HepG2 (cell line): ENCODE measurements at regions not wholly inside any gene's neighbourhood (a gene's known extent, or its start where the extent isn't known, plus 50 kb on each side); places are given as distances from the start of the nearest gene placed in this dataset.

ENCODE experiments used
- ATAC-seq: fragments of 200-7000 bp; cut with Tn5 transposase; 3 replicates; pipeline ENCODE4 v1.9.1; 2020; ENCODE audit warnings: mild to moderate bottlenecking, moderate library complexity
- BruUV-seq: library from RNA; stranded (reverse); fragments of 400-500 nt; replicated peaks from 2 replicates; lab custom pipeline; 2021; lab: Mats Ljungman, UMichigan
- CTCF ChIA-PET: fragments of 300-600 bp; formaldehyde crosslinking; extraction: SDS; loops from one replicate; lab custom pipeline; 2021; ENCODE audit warnings: low total read pairs, inconsistent platforms, low intra/inter-chr PET ratio; lab: Yijun Ruan, JAX
- POLR2A ChIA-PET: fragments of 350-600 bp; sonication (Branson Sonifier 250); formaldehyde crosslinking; loops from one replicate; lab custom pipeline; 2020; ENCODE audit warnings: antibody characterized with exemption, inconsistent platforms; lab: Yijun Ruan, JAX
- DNase-seq: peaks from one replicate; pipeline ENCODE4 v3.0.0-alpha.2; 2015; ENCODE audit warnings: low spot score
- FAIRE-seq: peaks from 3 replicates; lab custom pipeline; 2011; peaks lifted over from hg19 to GRCh38; lab: Jason Lieb, UNC
- H2AFZ ChIP-seq: one replicate; pipeline ENCODE4 v1.6.1; 2011; ENCODE audit warnings: low read length, inconsistent platforms
- H3K27ac ChIP-seq: fragments of 300-600 bp; 3 replicates; pipeline ENCODE4 v1.8.0; 2011; ENCODE audit warnings: mixed run types, mild to moderate bottlenecking, mixed read lengths, low read length, inconsistent platforms; ENCODE audit not compliant: insufficient read depth; ENCODE audit errors: extremely low read length
- H3K27me3 ChIP-seq, 2 experiments: fragments of 200-600 bp in 1 of 2; 2 replicates in 1 of 2; 3 replicates in 1 of 2; pipeline versions ENCODE4 v1.6.0 to v1.8.0; 2011; ENCODE audit warnings: low read length in 2 of 2, mild to moderate bottlenecking in 2 of 2, moderate library complexity in 2 of 2, inconsistent platforms in 1 of 2; ENCODE audit not compliant: insufficient read depth in 2 of 2, control insufficient read depth in 1 of 2
- H3K36me3 ChIP-seq, 2 experiments: fragments of 200-600 bp in 1 of 2; replicated peaks in 1 of 2; 2 replicates in 1 of 2; 3 replicates in 1 of 2; pipeline versions ENCODE4 v1.5.1 to v1.8.0; 2011; ENCODE audit warnings: low read length in 2 of 2, inconsistent platforms in 1 of 2; ENCODE audit not compliant: insufficient read depth in 2 of 2, control insufficient read depth in 1 of 2
- H3K4me1 ChIP-seq: 2 replicates; pipeline ENCODE4 v1.5.1; 2012; ENCODE audit warnings: low read length, inconsistent platforms; ENCODE audit not compliant: insufficient read depth
- H3K4me2 ChIP-seq: 2 replicates; pipeline ENCODE4 v1.6.0; 2011; ENCODE audit warnings: low read depth, low read length, inconsistent platforms
- H3K4me3 ChIP-seq, 3 experiments: fragments of 200-600 bp in 1 of 3; sonication (generic), shearing (Covaris generic) in 1 of 3; replicated peaks in 1 of 3; 2 replicates each; pipeline ENCODE4 v1.5.1; 2011 to 2016; ENCODE audit warnings: low read length in 3 of 3, inconsistent platforms in 2 of 3, low read depth in 2 of 3, mild to moderate bottlenecking in 2 of 3, control low read depth in 1 of 3, mixed read lengths in 1 of 3; ENCODE audit not compliant: insufficient read depth in 1 of 3
- H3K79me2 ChIP-seq: one replicate; pipeline ENCODE4 v1.6.1; 2011; ENCODE audit warnings: low read length, inconsistent platforms; ENCODE audit not compliant: insufficient read depth
- H3K9ac ChIP-seq: 2 replicates; pipeline ENCODE4 v1.6.0; 2011; ENCODE audit warnings: mild to moderate bottlenecking, low read depth, low read length, inconsistent platforms; ENCODE audit not compliant: insufficient read depth
- H3K9me3 ChIP-seq: 2 replicates; pipeline ENCODE4 v1.5.1; 2012; ENCODE audit warnings: mild to moderate bottlenecking, low read length
- H4K20me1 ChIP-seq: 2 replicates; pipeline ENCODE4 v1.6.0; 2011; ENCODE audit warnings: inconsistent platforms, mild to moderate bottlenecking, low read length, moderate library complexity; ENCODE audit not compliant: insufficient read depth
- ATF7 ChIP-seq, 2 experiments: fragments of 450-650 bp in 1 of 2; sonication (generic) in 1 of 2; formaldehyde crosslinking in 1 of 2; IDR thresholded peaks; 2 replicates each; pipeline versions ENCODE4 v1.4.0 to v1.6.1; 2016 to 2020; ENCODE audit warnings: antibody characterized with exemption in 1 of 2, mild to moderate bottlenecking in 1 of 2, missing genetic modification reagents in 1 of 2
- KLF11 ChIP-seq: IDR thresholded peaks from 2 replicates; pipeline ENCODE4 v1.6.1; 2016; ENCODE audit warnings: missing compliant biosample characterization
- MAFK ChIP-seq, 2 experiments: IDR thresholded peaks in 1 of 2; conservative IDR thresholded peaks in 1 of 2; 2 replicates each; pipeline ENCODE4 v1.6.1; 2011; ENCODE audit warnings: improper control_type of control experiment in 2 of 2, low read length in 2 of 2
- MAZ ChIP-seq, 2 experiments: sonication (generic) in 1 of 2; formaldehyde crosslinking in 1 of 2; IDR thresholded peaks; 2 replicates each; pipeline versions ENCODE4 v1.5.0 to v1.6.1; 2012 to 2020; ENCODE audit warnings: low read depth in 2 of 2, mild to moderate bottlenecking in 2 of 2, borderline replicate concordance in 1 of 2, improper control_type of control experiment in 1 of 2, low read length in 1 of 2, missing genetic modification reagents in 1 of 2, moderate library complexity in 1 of 2
- NFKB2 ChIP-seq: sonication (generic); formaldehyde crosslinking; IDR thresholded peaks from 2 replicates; pipeline ENCODE4 v1.4.0; 2020; ENCODE audit warnings: missing genetic modification reagents, borderline replicate concordance
- PREB ChIP-seq: sonication (generic); formaldehyde crosslinking; IDR thresholded peaks from 2 replicates; pipeline ENCODE4 v1.4.0; 2020; ENCODE audit warnings: missing genetic modification reagents
- RFX5 ChIP-seq: IDR thresholded peaks from 2 replicates; pipeline ENCODE4 v1.6.1; 2011; ENCODE audit warnings: low read depth, low read length, improper control_type of control experiment
- SATB2 ChIP-seq: sonication (generic); formaldehyde crosslinking; IDR thresholded peaks from 2 replicates; pipeline ENCODE4 v1.5.0; 2020; ENCODE audit warnings: missing genetic modification reagents
- TAF1 ChIP-seq: sonication (generic); formaldehyde crosslinking; IDR thresholded peaks from 2 replicates; pipeline ENCODE4 v1.4.0; 2020; ENCODE audit warnings: missing genetic modification reagents
- TRAFD1 ChIP-seq: sonication (generic); formaldehyde crosslinking; IDR thresholded peaks from 2 replicates; pipeline ENCODE4 v1.5.1; 2020; ENCODE audit warnings: missing genetic modification reagents, mild to moderate bottlenecking, borderline replicate concordance
- YY1 ChIP-seq: IDR thresholded peaks from 2 replicates; pipeline ENCODE4 v1.6.1; 2011; ENCODE audit warnings: low read length, low read depth, moderate library complexity, mild to moderate bottlenecking; ENCODE audit not compliant: insufficient read depth, insufficient replicate concordance
- ZBTB7A ChIP-seq: sonication (generic); formaldehyde crosslinking; IDR thresholded peaks from 2 replicates; pipeline ENCODE4 v1.8.0; 2022; ENCODE audit warnings: mild to moderate bottlenecking, missing genetic modification reagents
- ZNF18 ChIP-seq: sonication (generic); formaldehyde crosslinking; IDR thresholded peaks from 2 replicates; pipeline ENCODE4 v1.8.0; 2022; ENCODE audit warnings: mild to moderate bottlenecking, missing genetic modification reagents; ENCODE audit not compliant: insufficient replicate concordance
- ZNF577 ChIP-seq: sonication (generic); formaldehyde crosslinking; IDR thresholded peaks from 2 replicates; pipeline ENCODE4 v1.4.0; 2020; ENCODE audit warnings: mild to moderate bottlenecking, low read depth, missing genetic modification reagents, borderline replicate concordance
- ZNF614 ChIP-seq: IDR thresholded peaks from 2 replicates; pipeline ENCODE4 v1.6.1; 2018; ENCODE audit warnings: missing biosample characterization, missing genetic modification reagents, inconsistent platforms, borderline replicate concordance
- ZNF7 ChIP-seq: IDR thresholded peaks from 2 replicates; pipeline ENCODE4 v1.6.1; 2016; ENCODE audit warnings: missing biosample characterization, missing genetic modification reagents
- ZNF781 ChIP-seq: sonication (generic); formaldehyde crosslinking; IDR thresholded peaks from 2 replicates; pipeline ENCODE4 v1.5.1; 2020; ENCODE audit warnings: borderline replicate concordance, mild to moderate bottlenecking, missing genetic modification reagents; ENCODE audit errors: not compliant biosample characterization
- ZNF83 ChIP-seq: sonication (generic); formaldehyde crosslinking; IDR thresholded peaks from 2 replicates; pipeline ENCODE4 v1.4.0; 2020; ENCODE audit warnings: missing genetic modification reagents, mild to moderate bottlenecking, borderline replicate concordance
- ZSCAN20 ChIP-seq: sonication (generic); formaldehyde crosslinking; IDR thresholded peaks from 2 replicates; pipeline ENCODE4 v1.4.0; 2020; ENCODE audit warnings: missing genetic modification reagents, mild to moderate bottlenecking, borderline replicate concordance
- WGBS: methylation state at CpG from one replicate; pipeline ENCODE4 v1.1.6; 2017; ENCODE audit warnings: low lambda C conversion rate; 5-methylcytosine and 5-hydroxymethylcytosine counted together
- in situ Hi-C: cut with HindIII; loops from 2 replicates; pipeline ENCODE4 v1.10.0; 2017; ENCODE audit warnings: low pct_unique_long_range_greater_than_20kb; ENCODE audit not compliant: extremely low pct_ligation_motif_present
- intact Hi-C: fragments of 100-400 bp; cut with micrococcal nuclease; formaldehyde crosslinking; loops from one replicate; pipeline ENCODE4 v1.10.0; 2022; ENCODE audit not compliant: unreplicated experiment
- TF ChIP-seq, protein P1 (sequence below): sonication (generic); formaldehyde crosslinking; IDR thresholded peaks from 2 replicates; pipeline ENCODE4 v1.4.0; 2020; ENCODE audit warnings: missing genetic modification reagents

GRCh38 chr2:146417942-146418341 is 1426.9 kb upstream of the ACVR2A start:
- Histone ChIP-seq H3K9ac (no peak overlapping the region), H3K27ac (no peak overlapping the region), H3K4me3 (no peak overlapping the region), H3K9me3 (no peaks in the 10 kb centered on the region), H3K79me2 (no peaks in the 10 kb centered on the region), H3K4me1 (no peaks in the 10 kb centered on the region), H2AFZ (no peak overlapping the region), H3K27me3 (no peaks in the 10 kb centered on the region), H3K36me3 (no peaks in the 10 kb centered on the region), H3K4me2 (no peak overlapping the region), H4K20me1 (no peaks in the 10 kb centered on the region)
- POLR2A ChIA-PET = no interaction called here
- intact Hi-C loops (no loop called here), in situ Hi-C loops (no loop called here)
- ATAC-seq (no peak), FAIRE-seq (no peak), DNase-seq (no peak)
- CTCF ChIA-PET = no interaction called here
- TF ChIP-seq YY1 = no peak
- TF ChIP-seq MAZ (IDR thresholded peaks at IDR 0.05; ENCODE audit: borderline replicate concordance, low read depth, low read length) = no peak
- TF ChIP-seq MAZ (CRISPR knock-in tag; IDR thresholded peaks at IDR 0.05; ENCODE audit: low read depth) = no peak
- no peak for TF ChIP-seq TRAFD1 (CRISPR knock-in tag)
- TF ChIP-seq ZNF7 = no peak
- TF ChIP-seq ZNF577 (CRISPR knock-in tag) = no peak
- TF ChIP-seq, protein P1, sequence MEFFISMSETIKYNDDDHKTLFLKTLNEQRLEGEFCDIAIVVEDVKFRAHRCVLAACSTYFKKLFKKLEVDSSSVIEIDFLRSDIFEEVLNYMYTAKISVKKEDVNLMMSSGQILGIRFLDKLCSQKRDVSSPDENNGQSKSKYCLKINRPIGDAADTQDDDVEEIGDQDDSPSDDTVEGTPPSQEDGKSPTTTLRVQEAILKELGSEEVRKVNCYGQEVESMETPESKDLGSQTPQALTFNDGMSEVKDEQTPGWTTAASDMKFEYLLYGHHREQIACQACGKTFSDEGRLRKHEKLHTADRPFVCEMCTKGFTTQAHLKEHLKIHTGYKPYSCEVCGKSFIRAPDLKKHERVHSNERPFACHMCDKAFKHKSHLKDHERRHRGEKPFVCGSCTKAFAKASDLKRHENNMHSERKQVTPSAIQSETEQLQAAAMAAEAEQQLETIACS (CRISPR knock-in tag) = no peak
- TF ChIP-seq MAFK (conservative IDR thresholded peaks at IDR 0.05 in 1 of 2, IDR thresholded peaks at IDR 0.05 in 1 of 2; ENCODE audit: low read length in 2 of 2) = no peak
- no peak for TF ChIP-seq TAF1 (CRISPR knock-in tag)
- TF ChIP-seq ZNF83 (CRISPR knock-in tag) = no peak
- no peak for TF ChIP-seq KLF11 (CRISPR knock-in tag)
- TF ChIP-seq ZNF781 (CRISPR knock-in tag) = no peak
- no peak for TF ChIP-seq ATF7 (IDR thresholded peaks at IDR 0.05)
- no peak for TF ChIP-seq ATF7 (CRISPR knock-in tag; IDR thresholded peaks at IDR 0.05)
- no peak for TF ChIP-seq ZNF614 (CRISPR knock-in tag)
- no peak for TF ChIP-seq ZSCAN20 (CRISPR knock-in tag)
- TF ChIP-seq RFX5 = no peak
- TF ChIP-seq SATB2 (CRISPR knock-in tag) = no peak
- TF ChIP-seq ZNF18 = no peak
- TF ChIP-seq ZBTB7A = no peak
- TF ChIP-seq NFKB2 (CRISPR knock-in tag) = no peak
- TF ChIP-seq PREB = no peak
- BruUV-seq = no TSS peak
- 63% methylated on average over 2 of the region's 2 CpGs for WGBS
